ENCODE measurements at regions not wholly inside any gene's neighbourhood (a gene's known extent, or its start where the extent isn't known, plus 50 kb on each side); places are given as distances from the start of the nearest gene placed in this dataset.

- BruUV-seq (replicated peaks) = no TSS peak
- Histone ChIP-seq H4K20me1 (ENCODE audit: control insufficient read depth, insufficient read depth) (no peaks in the 10 kb centered on the region), H3K9ac (ENCODE audit: control insufficient read depth, insufficient read depth, low read length) (no peak overlapping the region), H3K4me2 (ENCODE audit: control insufficient read depth, insufficient read depth) (no peak overlapping the region), H3K36me3 (ENCODE audit: control insufficient read depth in 2 of 2, insufficient read depth in 2 of 2, low read length in 1 of 2) (no peaks in the 10 kb centered on the region), H3K79me2 (ENCODE audit: control insufficient read depth, insufficient read depth, low read length) (no peaks in the 10 kb centered on the region), H3K27me3 (replicated peaks in 1 of 2; ENCODE audit: control insufficient read depth in 2 of 2, insufficient read depth in 2 of 2, low read length in 1 of 2) (no peaks in the 10 kb centered on the region), H2AFZ (ENCODE audit: control insufficient read depth, low read depth, low read length) (no peak overlapping the region), H3K4me3 (no peak overlapping the region), H3K4me1 (ENCODE audit: control insufficient read depth, insufficient read depth, low read length) (no peaks in the 10 kb centered on the region), H3K27ac (ENCODE audit: control insufficient read depth, insufficient read depth) (no peak overlapping the region), H3K9me3 (replicated peaks; ENCODE audit: control insufficient read depth, insufficient read depth, low read length) (no peaks in the 10 kb centered on the region)
- FAIRE-seq (no peak), DNase-seq (ENCODE audit: low read depth, low spot score) (no peak), ATAC-seq (no peak)
- 21% methylated on average over 5 of the region's 5 CpGs for WGBS (ENCODE audit: insufficient coverage, insufficient replicate concordance, low lambda C conversion rate, missing lambda C conversion rate)
- intact Hi-C loops (cut with micrococcal nuclease; ENCODE audit: unreplicated experiment) (no loop called here), in situ Hi-C loops (cut with MboI) (no loop called here)
- TF ChIP-seq JUND (IDR thresholded peaks at IDR 0.05; ENCODE audit: low read depth, low read length) = no peak
- TF ChIP-seq YY1 (IDR thresholded peaks at IDR 0.05; ENCODE audit: low read depth, low read length) = no peak
- TF ChIP-seq SREBF1 (IDR thresholded peaks at IDR 0.05; ENCODE audit: low read length) = no peak
- no peak for TF ChIP-seq TBL1XR1 (IDR thresholded peaks at IDR 0.05; ENCODE audit: low read depth, low read length)
- TF ChIP-seq WRNIP1 (IDR thresholded peaks at IDR 0.05; ENCODE audit: borderline replicate concordance, low read depth, low read length) = no peak
- TF ChIP-seq SMARCA5 (IDR thresholded peaks at IDR 0.05) = no peak
- no peak for TF ChIP-seq ELK1 (IDR thresholded peaks at IDR 0.05; ENCODE audit: low read depth, low read length)
- no peak for TF ChIP-seq MEF2B (IDR thresholded peaks at IDR 0.05; ENCODE audit: partially characterized antibody, poor library complexity, severe bottlenecking)
- no peak for TF ChIP-seq GATAD2B (conservative IDR thresholded peaks at IDR 0.05; ENCODE audit: low read depth)
- no peak for TF ChIP-seq IRF5 (IDR thresholded peaks at IDR 0.05; ENCODE audit: borderline replicate concordance)
- TF ChIP-seq PML (IDR thresholded peaks at IDR 0.05; ENCODE audit: low read length) = no peak
- RAD21 ChIA-PET (ENCODE audit: unreplicated experiment) = no interaction called here
- POLR2A ChIA-PET = no interaction called here
- CTCF ChIA-PET = interaction anchor here (0.9 to 1.7 kb wide), 2 partner anchors 8 to 213 kb away, joined by 3 read pairs; no protein-coding TSS in a partner anchor
- SMC1A ChIA-PET (ENCODE audit: uncharacterized antibody, unreplicated experiment) = interaction anchor here (1.4 to 2.4 kb wide), 2 partner anchors 8 to 10 kb away, joined by 3 to 10 read pairs; no protein-coding TSS in a partner anchor
These were observed 352.3 kb upstream of the TMPO start for GRCh38 chr12:98162906-98163678.
